ENCODE measurements at regions not wholly inside any gene's neighbourhood (a gene's known extent, or its start where the extent isn't known, plus 50 kb on each side); places are given as distances from the start of the nearest gene placed in this dataset.
A peak's percentile ranks its signal among the peaks of the same experiment; 100 is the strongest.
"Not testable (repeated sequence)": the region's sequence is repeated elsewhere in the genome, so short reads cannot be mapped to it uniquely, and the experiment has no call there.

- in situ Hi-C loops (cut with MboI; ENCODE audit: low pct_unique_long_range_greater_than_20kb, low sequenced_read_pairs), result no loop called here
- DNase-seq, result no peak
Measured at GRCh38 chr9:38129366-38129765, 60.3 kb upstream of the SHB start.

- in situ Hi-C loops (cut with MboI; ENCODE audit: low pct_unique_long_range_greater_than_20kb, low sequenced_read_pairs), result no loop called here
- no peak for DNase-seq
Measured at GRCh38 chr9:38128752-38129270, 59.8 kb upstream of the SHB start.

GRCh38 chr9:38127271-38127839 is 58.3 kb upstream of the SHB start:
- in situ Hi-C loops (cut with MboI; ENCODE audit: low pct_unique_long_range_greater_than_20kb, low sequenced_read_pairs), result no loop called here
- DNase-seq, result no peak

DNA sequence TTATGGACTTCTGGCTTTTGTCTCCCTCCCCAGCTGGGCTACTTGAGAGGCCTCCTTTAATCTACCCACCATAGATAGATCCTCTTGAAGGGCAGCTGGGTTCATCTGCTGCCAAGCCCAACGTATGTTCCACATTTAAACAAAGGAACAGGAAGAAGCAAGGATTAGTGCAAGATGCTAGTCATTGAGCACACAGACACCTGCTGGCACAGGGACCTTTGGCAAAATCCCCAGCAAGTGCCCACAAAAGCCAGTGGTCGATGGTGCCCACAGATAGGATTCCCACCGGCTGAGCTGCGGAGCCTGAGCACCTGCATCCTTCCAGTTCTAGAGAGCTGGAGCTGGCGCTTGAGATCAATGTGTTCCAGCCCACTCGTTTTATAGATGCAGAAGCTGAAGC is 57.7 kb upstream of the SHB start:
- in situ Hi-C loops (cut with MboI; ENCODE audit: low pct_unique_long_range_greater_than_20kb, low sequenced_read_pairs), result no loop called here
- no peak for DNase-seq

DNA sequence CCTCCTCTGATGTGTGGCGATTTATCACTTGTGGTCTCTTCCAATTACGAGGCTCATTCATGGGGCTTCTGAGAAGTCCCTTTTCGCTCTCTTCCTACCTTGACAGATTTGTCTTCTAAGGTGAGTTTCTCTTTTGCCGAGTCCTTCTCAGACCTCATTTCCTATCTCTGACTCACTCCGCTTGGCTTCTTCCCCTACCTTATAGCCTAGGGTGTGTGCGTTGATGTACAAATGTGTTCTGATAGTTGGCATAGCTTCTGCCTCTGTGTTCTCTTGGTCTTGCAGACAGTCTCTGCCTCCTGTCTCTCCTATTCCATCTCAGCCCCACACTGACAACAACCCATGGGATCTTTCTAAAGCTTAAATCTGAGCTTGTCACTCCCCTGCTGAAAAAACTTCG is 56.9 kb upstream of the SHB start:
- in situ Hi-C loops (cut with MboI; ENCODE audit: low pct_unique_long_range_greater_than_20kb, low sequenced_read_pairs), result no loop called here
- DNase-seq, result no peak

DNA sequence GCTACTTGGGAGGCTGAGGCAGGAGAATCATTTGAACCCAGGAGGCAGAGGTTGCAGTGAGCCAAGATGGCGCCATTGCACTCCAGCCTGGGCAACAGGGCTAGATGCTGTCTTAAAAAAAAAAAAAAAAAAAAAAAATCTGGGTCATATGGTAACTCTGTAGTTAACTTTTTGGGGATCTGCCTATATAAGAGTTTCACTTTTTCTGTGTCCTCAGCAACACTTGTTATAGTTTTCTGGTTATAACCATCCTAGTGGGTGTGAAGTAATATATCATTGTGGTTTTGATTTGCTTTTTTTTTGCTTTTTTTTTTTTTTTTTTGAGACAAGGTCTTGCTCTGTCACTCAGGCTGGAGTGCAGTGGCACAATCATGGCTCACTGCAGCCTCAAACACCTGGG is 54.3 kb upstream of the SHB start:
- in situ Hi-C loops (cut with MboI; ENCODE audit: low pct_unique_long_range_greater_than_20kb, low sequenced_read_pairs), result not testable (repeated sequence)

GRCh38 chr9:38120961-38121360 is 51.9 kb upstream of the SHB start:
- in situ Hi-C loops (cut with MboI; ENCODE audit: low pct_unique_long_range_greater_than_20kb, low sequenced_read_pairs), result no loop called here
- no peak for DNase-seq

More for the DNA sequence above, 54.3 kb upstream of the SHB start:
- not testable (repeated sequence) for DNase-seq

DNA sequence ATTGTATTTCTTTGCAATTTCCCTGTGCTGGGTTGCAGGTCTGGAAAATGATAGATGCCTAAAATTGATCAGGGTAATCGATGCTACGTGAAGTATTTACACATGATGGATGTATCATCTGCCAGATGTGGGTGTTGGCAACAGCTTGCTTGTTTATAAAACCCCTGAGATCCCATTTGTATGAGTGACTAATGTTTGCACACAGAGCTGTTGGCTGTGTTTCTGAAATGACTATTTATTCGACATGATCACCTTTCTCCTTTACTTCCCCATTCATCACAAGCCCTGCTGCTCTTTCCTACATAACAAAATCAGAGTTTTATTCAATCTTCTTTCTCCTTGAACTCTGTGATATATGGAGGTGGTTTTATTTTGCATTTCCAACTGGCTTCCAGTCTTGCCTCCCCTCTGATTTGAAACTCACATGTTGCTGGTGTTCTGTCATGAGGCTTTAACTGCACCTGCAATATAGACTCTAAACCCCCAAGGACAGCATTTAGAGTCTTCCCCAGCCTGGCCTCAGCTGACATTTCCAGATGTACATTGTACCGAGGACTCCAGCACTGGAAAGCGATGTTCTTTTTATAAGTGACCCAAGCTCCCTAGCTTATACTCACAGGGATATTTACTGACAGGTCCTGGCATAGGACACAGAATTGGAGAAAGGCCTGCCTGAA is 50.7 kb upstream of the SHB start:
- no peak for DNase-seq
- in situ Hi-C loops (cut with MboI; ENCODE audit: low pct_unique_long_range_greater_than_20kb, low sequenced_read_pairs), result no loop called here

GRCh38 chr9:38118862-38119438 is 49.9 kb upstream of the SHB start:
- in situ Hi-C loops (cut with MboI; ENCODE audit: low pct_unique_long_range_greater_than_20kb, low sequenced_read_pairs), result no loop called here
- peak; percentile 33 for DNase-seq
